GM23338 (cell line): ENCODE measurements at regions not wholly inside any gene's neighbourhood (a gene's known extent, or its start where the extent isn't known, plus 50 kb on each side); places are given as distances from the start of the nearest gene placed in this dataset.

Experiments used
- ATAC-seq: fragments of 200-7000 bp; cut with Tn5 transposase; 3 replicates; pipeline ENCODE4 v1.9.1; 2020
- DNase-seq: peaks from one replicate; pipeline ENCODE4 v3.0.0-alpha.2; 2015; ENCODE audit warnings: low spot score
- H2AFZ ChIP-seq: fragments of 200-600 bp; sonication (generic); 2 replicates; pipeline ENCODE4 v1.8.0; 2016; ENCODE audit warnings: antibody characterized with exemption, mild to moderate bottlenecking, moderate library complexity
- H3F3A ChIP-seq: fragments of 200-600 bp; sonication (generic); replicated peaks from 2 replicates; pipeline ENCODE4 v1.8.0; 2017; ENCODE audit warnings: antibody characterized with exemption, mixed run types, low read depth
- H3K27ac ChIP-seq: fragments of 200-600 bp; sonication (generic); 2 replicates; pipeline ENCODE4 v1.6.1; 2016; ENCODE audit warnings: low read depth
- H3K27me3 ChIP-seq: fragments of 200-600 bp; sonication (generic); 2 replicates; pipeline ENCODE4 v1.8.0; 2016; ENCODE audit warnings: mild to moderate bottlenecking, mixed run types, moderate library complexity; ENCODE audit not compliant: insufficient read depth
- H3K36me3 ChIP-seq: fragments of 200-600 bp; sonication (generic); 2 replicates; pipeline ENCODE4 v1.8.0; 2016; ENCODE audit warnings: mild to moderate bottlenecking; ENCODE audit not compliant: insufficient read depth
- H3K4me1 ChIP-seq: fragments of 200-600 bp; sonication (generic); 2 replicates; pipeline ENCODE4 v1.8.0; 2016; ENCODE audit warnings: mild to moderate bottlenecking, moderate library complexity; ENCODE audit not compliant: insufficient read depth
- H3K4me2 ChIP-seq: fragments of 200-600 bp; sonication (generic); 2 replicates; pipeline ENCODE4 v1.7.1; 2017; ENCODE audit warnings: mixed run types
- H3K4me3 ChIP-seq: fragments of 200-600 bp; sonication (generic); 2 replicates; pipeline ENCODE4 v1.6.1; 2016; ENCODE audit warnings: mixed run types
- H3K79me2 ChIP-seq: fragments of 200-600 bp; sonication (generic); replicated peaks from 2 replicates; pipeline ENCODE4 v1.8.0; 2017; ENCODE audit warnings: mild to moderate bottlenecking; ENCODE audit not compliant: insufficient read depth
- H3K9me2 ChIP-seq: fragments of 200-600 bp; sonication (generic); 2 replicates; pipeline ENCODE4 v1.8.0; 2017; ENCODE audit not compliant: insufficient read depth
- H4K20me1 ChIP-seq: fragments of 200-600 bp; sonication (generic); replicated peaks from 2 replicates; pipeline ENCODE4 v1.8.0; 2017; ENCODE audit warnings: mild to moderate bottlenecking; ENCODE audit not compliant: insufficient read depth
- H3K27ac Mint-ChIP-seq: 2 replicates; pipeline ENCODE4 v1.8.0; 2020; ENCODE audit warnings: inconsistent platforms, mild to moderate bottlenecking, moderate library complexity, mixed read lengths
- H3K27me3 Mint-ChIP-seq: 3 replicates; pipeline ENCODE4 v1.8.0; 2022; ENCODE audit warnings: low read depth, mild to moderate bottlenecking, moderate library complexity, mixed read lengths, inconsistent platforms; ENCODE audit not compliant: insufficient read depth, poor library complexity
- H3K36me3 Mint-ChIP-seq: 3 replicates; pipeline ENCODE4 v1.8.0; 2021; ENCODE audit warnings: low read depth, mild to moderate bottlenecking, inconsistent platforms, moderate library complexity, mixed read lengths
- H3K4me1 Mint-ChIP-seq: 3 replicates; pipeline ENCODE4 v1.8.0; 2020; ENCODE audit warnings: mild to moderate bottlenecking, inconsistent platforms, mixed read lengths
- H3K4me3 Mint-ChIP-seq: 3 replicates; pipeline ENCODE4 v1.8.0; 2021; ENCODE audit warnings: moderate library complexity, mild to moderate bottlenecking, inconsistent platforms, mixed read lengths
- H3K9me3 Mint-ChIP-seq: 3 replicates; pipeline ENCODE4 v1.8.0; 2020; ENCODE audit warnings: moderate library complexity, mild to moderate bottlenecking, inconsistent platforms, mixed read lengths
- EZH2 ChIP-seq: fragments of 200-600 bp; sonication (generic); IDR thresholded peaks from one replicate; pipeline ENCODE4 v1.8.0; 2017; ENCODE audit warnings: antibody characterized with exemption, mild to moderate bottlenecking, low read depth; ENCODE audit not compliant: unreplicated experiment
- NANOG ChIP-seq: IDR thresholded peaks from 2 replicates; pipeline ENCODE4 v1.6.1; 2016; ENCODE audit warnings: antibody characterized with exemption, borderline replicate concordance
- POLR2AphosphoS5 ChIP-seq: IDR thresholded peaks from 2 replicates; pipeline ENCODE4 v1.6.1; 2016; ENCODE audit warnings: antibody characterized with exemption, low read depth
- TF ChIP-seq, protein P1 (sequence below), 2 experiments: fragments of 200-600 bp in 1 of 2; sonication (generic) in 1 of 2; conservative IDR thresholded peaks; 2 replicates each; pipeline versions ENCODE4 v1.5.1 to v1.6.1; 2016 to 2017; ENCODE audit warnings: antibody characterized with exemption in 2 of 2, low read depth in 2 of 2, mild to moderate bottlenecking in 2 of 2, moderate library complexity in 1 of 2
- TF ChIP-seq, protein P2 (sequence below): IDR thresholded peaks from one replicate; pipeline ENCODE4 v1.6.1; 2018; ENCODE audit warnings: antibody characterized with exemption; ENCODE audit not compliant: unreplicated experiment

DNA sequence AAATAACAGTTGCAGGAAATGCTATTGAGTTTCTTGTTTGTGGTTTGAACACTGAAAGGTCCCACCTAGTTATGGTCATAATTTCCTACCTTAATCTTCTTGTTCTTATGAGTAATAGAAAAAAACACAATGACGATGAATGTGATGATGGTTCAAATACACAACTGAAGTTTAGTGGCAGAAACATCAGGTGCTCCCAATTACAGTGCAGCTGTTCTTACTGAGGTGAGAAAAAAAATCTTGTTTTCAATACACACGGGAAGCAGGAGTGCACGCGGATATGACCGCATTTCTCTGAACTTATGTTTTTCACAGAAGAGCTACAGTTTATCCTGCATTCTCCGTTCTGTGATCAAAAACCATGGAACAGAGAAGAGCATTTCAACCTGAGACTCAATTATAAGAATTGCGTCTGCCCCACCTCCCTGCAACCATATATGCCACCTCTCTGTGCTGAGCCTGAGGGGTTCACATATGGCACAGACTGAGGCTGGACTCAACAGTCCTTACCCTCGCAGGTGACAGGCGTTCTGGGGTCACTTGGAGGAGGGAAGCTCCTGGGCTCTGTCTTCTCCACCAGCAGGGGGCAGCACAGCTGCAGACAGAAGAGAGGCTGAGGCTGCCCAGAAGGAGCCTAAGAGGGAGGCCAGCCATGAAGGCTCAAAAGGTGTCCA, 99.7 kb upstream of the IGLL5 start:
- no peak overlapping the region for H3K27ac Mint-ChIP-seq
- DNase-seq (peak; percentile 81), ATAC-seq (peak; percentile 91)
- Histone ChIP-seq H3K4me2 (no peak overlapping the region), H3K9me2 (no peaks in the 10 kb centered on the region), H3K36me3 (no peaks in the 10 kb centered on the region; the same call in 1 of the 2 replicates), H4K20me1 (no peaks in the 10 kb centered on the region), H3K4me3 (no peak overlapping the region), H3F3A (no peaks in the 10 kb centered on the region), H2AFZ (no peak overlapping the region), H3K27me3 (peaks cover 90% of the 10 kb centered on the region), H3K27ac (no peak overlapping the region), H3K4me1 (no peaks in the 10 kb centered on the region), H3K79me2 (no peaks in the 10 kb centered on the region)
- TF ChIP-seq, protein P1, sequence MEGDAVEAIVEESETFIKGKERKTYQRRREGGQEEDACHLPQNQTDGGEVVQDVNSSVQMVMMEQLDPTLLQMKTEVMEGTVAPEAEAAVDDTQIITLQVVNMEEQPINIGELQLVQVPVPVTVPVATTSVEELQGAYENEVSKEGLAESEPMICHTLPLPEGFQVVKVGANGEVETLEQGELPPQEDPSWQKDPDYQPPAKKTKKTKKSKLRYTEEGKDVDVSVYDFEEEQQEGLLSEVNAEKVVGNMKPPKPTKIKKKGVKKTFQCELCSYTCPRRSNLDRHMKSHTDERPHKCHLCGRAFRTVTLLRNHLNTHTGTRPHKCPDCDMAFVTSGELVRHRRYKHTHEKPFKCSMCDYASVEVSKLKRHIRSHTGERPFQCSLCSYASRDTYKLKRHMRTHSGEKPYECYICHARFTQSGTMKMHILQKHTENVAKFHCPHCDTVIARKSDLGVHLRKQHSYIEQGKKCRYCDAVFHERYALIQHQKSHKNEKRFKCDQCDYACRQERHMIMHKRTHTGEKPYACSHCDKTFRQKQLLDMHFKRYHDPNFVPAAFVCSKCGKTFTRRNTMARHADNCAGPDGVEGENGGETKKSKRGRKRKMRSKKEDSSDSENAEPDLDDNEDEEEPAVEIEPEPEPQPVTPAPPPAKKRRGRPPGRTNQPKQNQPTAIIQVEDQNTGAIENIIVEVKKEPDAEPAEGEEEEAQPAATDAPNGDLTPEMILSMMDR (conservative IDR thresholded peaks at IDR 0.05; ENCODE audit: low read depth in 2 of 2): peak; percentile 78 to 86
- TF ChIP-seq, protein P2, sequence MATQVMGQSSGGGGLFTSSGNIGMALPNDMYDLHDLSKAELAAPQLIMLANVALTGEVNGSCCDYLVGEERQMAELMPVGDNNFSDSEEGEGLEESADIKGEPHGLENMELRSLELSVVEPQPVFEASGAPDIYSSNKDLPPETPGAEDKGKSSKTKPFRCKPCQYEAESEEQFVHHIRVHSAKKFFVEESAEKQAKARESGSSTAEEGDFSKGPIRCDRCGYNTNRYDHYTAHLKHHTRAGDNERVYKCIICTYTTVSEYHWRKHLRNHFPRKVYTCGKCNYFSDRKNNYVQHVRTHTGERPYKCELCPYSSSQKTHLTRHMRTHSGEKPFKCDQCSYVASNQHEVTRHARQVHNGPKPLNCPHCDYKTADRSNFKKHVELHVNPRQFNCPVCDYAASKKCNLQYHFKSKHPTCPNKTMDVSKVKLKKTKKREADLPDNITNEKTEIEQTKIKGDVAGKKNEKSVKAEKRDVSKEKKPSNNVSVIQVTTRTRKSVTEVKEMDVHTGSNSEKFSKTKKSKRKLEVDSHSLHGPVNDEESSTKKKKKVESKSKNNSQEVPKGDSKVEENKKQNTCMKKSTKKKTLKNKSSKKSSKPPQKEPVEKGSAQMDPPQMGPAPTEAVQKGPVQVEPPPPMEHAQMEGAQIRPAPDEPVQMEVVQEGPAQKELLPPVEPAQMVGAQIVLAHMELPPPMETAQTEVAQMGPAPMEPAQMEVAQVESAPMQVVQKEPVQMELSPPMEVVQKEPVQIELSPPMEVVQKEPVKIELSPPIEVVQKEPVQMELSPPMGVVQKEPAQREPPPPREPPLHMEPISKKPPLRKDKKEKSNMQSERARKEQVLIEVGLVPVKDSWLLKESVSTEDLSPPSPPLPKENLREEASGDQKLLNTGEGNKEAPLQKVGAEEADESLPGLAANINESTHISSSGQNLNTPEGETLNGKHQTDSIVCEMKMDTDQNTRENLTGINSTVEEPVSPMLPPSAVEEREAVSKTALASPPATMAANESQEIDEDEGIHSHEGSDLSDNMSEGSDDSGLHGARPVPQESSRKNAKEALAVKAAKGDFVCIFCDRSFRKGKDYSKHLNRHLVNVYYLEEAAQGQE: no peak
- H3K9me3 Mint-ChIP-seq: no peaks in the 10 kb centered on the region
- H3K4me3 Mint-ChIP-seq: no peak overlapping the region
- no peaks in the 10 kb centered on the region for H3K36me3 Mint-ChIP-seq
- no peaks in the 10 kb centered on the region for H3K4me1 Mint-ChIP-seq
- peaks cover 32% of the 10 kb centered on the region for H3K27me3 Mint-ChIP-seq

DNA sequence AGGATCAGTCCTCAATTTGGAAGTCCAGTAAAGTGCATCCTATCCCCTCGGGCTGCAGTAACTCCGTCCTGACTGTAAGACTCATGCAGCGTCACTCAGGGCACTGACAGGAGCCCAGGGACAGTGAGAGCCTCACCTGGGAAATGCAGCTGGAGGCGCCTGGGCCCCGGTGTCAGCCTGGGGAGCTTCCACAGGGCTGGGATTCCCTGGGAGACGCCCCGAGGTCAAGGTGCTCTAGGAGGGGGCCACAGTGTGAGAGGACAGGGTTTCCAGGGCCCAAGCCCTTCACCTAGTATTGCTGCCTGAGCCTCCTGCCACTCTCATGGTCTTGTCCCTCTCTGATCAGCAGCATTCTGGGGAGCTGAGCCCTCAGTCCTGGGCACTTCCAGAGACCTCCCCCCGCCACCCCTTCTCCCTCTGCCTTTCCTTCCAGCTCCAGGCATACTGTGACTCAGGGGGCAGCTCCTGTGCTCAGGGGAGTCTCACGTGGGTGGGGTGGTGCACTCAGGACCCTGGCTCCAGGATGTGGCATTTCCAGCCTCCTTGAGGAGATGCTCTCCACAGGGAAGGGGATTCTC, 99.1 kb upstream of the IGLL5 start:
- Histone ChIP-seq H3K79me2 (no peaks in the 10 kb centered on the region), H4K20me1 (no peaks in the 10 kb centered on the region), H3K27ac (no peak overlapping the region), H3K4me3 (no peak overlapping the region), H3K4me1 (no peaks in the 10 kb centered on the region), H3K36me3 (no peaks in the 10 kb centered on the region), H3K4me2 (no peak overlapping the region), H3F3A (no peaks in the 10 kb centered on the region), H3K9me2 (no peaks in the 10 kb centered on the region), H2AFZ (no peak overlapping the region), H3K27me3 (peaks cover 88% of the 10 kb centered on the region)
- Mint-ChIP-seq H3K27ac (no peak overlapping the region), H3K27me3 (peaks cover 35% of the 10 kb centered on the region), H3K36me3 (no peaks in the 10 kb centered on the region), H3K9me3 (no peaks in the 10 kb centered on the region), H3K4me3 (no peak overlapping the region), H3K4me1 (no peaks in the 10 kb centered on the region)
- TF ChIP-seq, protein P1 (conservative IDR thresholded peaks at IDR 0.05; ENCODE audit: low read depth in 2 of 2): no peak
- TF ChIP-seq EZH2: peak; percentile 16
- TF ChIP-seq NANOG: no peak
- no peak for TF ChIP-seq POLR2AphosphoS5
- DNase-seq (no peak), ATAC-seq (no peak; the same call in 2 of the 3 replicates)
